WI38 (cell line): ENCODE measurements at regions not wholly inside any gene's neighbourhood (a gene's known extent, or its start where the extent isn't known, plus 50 kb on each side); places are given as distances from the start of the nearest gene placed in this dataset.

Source experiments
- H3K4me3 ChIP-seq: 2 replicates; pipeline ENCODE4 v1.5.1; 2011; ENCODE audit warnings: low read depth, mild to moderate bottlenecking, control low read depth, low read length
- CTCF ChIP-seq: IDR thresholded peaks from 2 replicates; pipeline ENCODE4 v1.5.1; 2012; ENCODE audit warnings: low read depth, mild to moderate bottlenecking, control low read depth, low read length

- no peak for TF ChIP-seq CTCF
- no peak overlapping the region for H3K4me3 ChIP-seq
These were observed 229.5 kb downstream of the IPO8 start for GRCh38 chr12:30466093-30466585.

- no peak for TF ChIP-seq CTCF
- H3K4me3 ChIP-seq: no peak overlapping the region
These were observed 232.0 kb downstream of the IPO8 start for GRCh38 chr12:30463636-30464035.

- TF ChIP-seq CTCF: no peak
- no peak overlapping the region for H3K4me3 ChIP-seq
These were observed 233.4 kb downstream of the IPO8 start for GRCh38 chr12:30462249-30462648.

GRCh38 chr12:30461026-30461615, 234.5 kb downstream of the IPO8 start:
- H3K4me3 ChIP-seq: no peak overlapping the region
- TF ChIP-seq CTCF: no peak

- no peak overlapping the region for H3K4me3 ChIP-seq
- no peak for TF ChIP-seq CTCF
These were observed 237.2 kb downstream of the IPO8 start for GRCh38 chr12:30458453-30458852.

- TF ChIP-seq CTCF: peak; percentile 13; the same call in 1 of the 2 replicates
- H3K4me3 ChIP-seq: no peak overlapping the region
These were observed 237.9 kb downstream of the IPO8 start for GRCh38 chr12:30457621-30458289.

- no peak for TF ChIP-seq CTCF
- no peak overlapping the region for H3K4me3 ChIP-seq
These were observed 244.8 kb downstream of the IPO8 start for GRCh38 chr12:30450872-30451271.
